HS-27A (cell line): ENCODE measurements at regions not wholly inside any gene's neighbourhood (a gene's known extent, or its start where the extent isn't known, plus 50 kb on each side); places are given as distances from the start of the nearest gene placed in this dataset.

Source experiments
- DNase-seq: peaks from one replicate; pipeline ENCODE4 v3.0.0-alpha.2; 2012; ENCODE audit warnings: low read depth, missing footprints

DNA sequence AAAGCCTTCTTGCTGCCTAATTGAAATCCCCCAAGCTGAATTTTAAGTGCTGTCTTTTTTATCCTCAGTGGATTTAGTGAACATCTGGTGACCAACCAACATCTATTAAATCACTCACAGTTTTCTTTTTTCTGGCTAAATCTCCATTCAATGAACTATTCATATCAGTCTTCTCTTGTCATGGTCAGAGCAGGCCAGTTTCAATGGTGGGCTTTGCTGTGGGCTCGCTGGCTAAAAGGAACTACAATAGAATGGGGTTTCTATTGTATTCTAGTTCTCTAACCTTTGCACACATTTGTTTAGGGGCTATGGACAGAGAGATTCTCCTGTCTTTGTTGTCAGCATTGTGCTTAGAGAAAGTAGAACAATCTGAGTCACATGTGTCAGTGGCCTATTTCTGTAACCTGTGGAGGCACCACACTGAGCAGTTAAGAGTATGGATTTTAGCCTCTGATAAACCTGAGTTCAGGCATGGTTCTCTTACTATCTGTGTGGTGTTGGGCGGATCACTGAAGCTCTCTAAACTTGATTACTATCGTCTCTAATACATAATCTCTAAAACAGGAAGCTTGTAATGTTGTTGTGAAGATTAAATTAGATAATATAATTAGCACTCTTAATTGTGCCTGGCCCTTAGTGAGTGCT is 94.2 kb upstream of the CADM1 start:
- no peak for DNase-seq

DNA sequence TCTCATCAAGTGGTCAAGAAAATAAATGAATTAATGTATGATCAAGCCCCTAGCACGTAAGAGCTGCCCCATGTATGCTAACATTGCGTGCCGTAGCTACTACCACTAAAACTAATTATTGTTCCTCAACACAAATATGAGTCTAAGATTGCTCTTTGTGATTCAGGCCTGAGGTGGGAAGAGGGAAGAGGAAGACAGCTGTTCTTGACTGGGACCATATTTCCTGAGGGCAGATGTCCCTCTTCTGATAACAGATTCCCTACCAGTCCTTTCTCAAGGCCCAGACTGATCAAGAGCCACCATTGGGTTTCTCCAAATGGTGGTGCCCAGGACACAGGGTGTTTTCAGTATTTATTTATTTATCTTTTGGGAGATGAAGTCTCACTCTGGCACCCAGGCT is 87.2 kb upstream of the CADM1 start:
- DNase-seq, result no peak

DNA sequence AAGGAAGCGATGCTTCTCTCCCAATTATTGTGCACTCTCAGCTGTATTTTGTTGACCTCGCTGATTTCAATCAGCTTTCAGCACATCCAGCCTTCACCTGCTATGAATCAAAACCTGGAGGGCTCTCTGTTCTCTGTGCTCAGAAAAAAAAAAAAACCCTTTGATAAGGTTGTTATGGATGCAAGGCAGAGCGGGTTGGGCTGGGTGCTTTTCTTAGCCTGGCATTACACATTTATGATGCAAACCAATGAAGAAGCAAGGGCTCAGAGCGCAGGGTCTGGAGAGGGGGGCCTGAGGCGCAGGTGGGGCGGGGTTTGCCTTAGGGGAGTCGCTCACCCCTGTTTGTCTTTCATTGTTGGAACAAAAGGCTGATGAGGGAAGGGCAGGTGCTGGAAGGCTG is 86.0 kb upstream of the CADM1 start:
- DNase-seq, result no peak

- DNase-seq, result no peak
These were observed 83.6 kb upstream of the CADM1 start for GRCh38 chr11:115587718-115588342.

DNA sequence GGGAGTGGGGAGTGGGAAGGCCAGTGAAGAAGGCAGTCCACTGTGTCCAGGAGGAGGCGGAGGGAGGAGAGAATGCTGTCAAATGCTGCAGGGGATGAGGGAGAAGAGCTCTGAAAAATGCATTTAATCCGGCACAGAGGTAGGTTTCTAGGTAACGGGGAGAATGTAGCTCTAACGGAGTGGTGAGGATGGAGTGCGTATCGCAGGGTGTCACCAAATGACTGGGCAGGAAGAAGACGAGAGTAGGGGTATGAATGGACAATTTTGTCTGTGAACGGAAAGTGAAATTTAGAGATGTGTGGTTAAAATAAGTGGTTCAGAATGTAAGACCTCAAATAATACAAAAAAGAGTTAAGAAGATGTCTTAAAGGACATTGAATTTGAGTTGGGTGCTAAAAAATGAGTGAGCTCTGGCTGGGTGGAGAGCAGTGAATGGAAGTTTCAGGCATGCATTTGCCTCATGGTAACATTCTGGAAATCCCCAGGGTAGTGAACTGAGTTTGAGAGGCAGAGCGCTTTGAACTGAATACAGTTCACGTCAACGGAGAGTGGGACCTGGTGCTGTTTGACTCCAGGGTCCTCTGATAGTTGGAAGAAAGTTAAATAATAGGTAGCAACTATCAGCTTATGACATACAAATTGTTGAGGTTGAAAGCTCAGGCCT is 81.3 kb upstream of the CADM1 start:
- DNase-seq, result no peak

- no peak for DNase-seq
These were observed 77.8 kb upstream of the CADM1 start for GRCh38 chr11:115581871-115582639.

DNA sequence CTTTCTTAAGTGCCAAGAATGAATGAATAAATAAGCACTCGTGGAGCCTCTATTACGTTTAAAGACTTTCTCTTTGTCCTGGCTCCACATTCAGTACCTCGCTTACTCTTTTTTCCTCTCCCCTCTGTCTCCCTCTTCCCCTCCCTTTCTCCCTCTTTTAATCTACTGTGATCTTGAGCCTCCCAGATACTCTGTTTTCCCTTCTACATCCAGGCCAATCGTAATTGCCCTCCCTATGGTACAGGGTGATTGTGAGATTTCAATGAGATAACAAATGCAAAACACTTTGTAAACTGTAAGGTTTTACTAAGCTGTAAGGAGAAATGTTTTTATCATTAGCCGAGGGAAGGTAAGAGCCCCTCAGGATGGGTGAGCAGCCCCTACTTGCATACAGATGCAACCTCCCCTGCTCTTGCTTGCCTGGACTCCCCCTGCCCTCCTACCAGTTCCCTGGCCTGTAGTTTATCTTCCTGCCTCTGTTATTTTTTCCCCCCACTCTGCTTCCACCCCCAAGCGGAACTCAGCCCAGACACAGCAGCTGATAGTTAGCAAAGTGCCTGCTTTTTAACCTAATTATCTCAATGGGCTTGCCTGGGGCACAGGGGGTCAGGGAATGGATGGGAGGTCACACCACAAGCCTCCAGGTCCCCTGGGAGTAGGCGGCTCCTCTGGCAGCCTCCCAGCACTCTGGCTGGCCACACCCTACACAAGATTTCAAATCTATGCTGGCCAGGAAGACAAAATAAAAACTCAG is 76.9 kb upstream of the CADM1 start:
- DNase-seq, result no peak

- no peak for DNase-seq
These were observed 76.2 kb upstream of the CADM1 start for GRCh38 chr11:115580416-115580815.

DNA sequence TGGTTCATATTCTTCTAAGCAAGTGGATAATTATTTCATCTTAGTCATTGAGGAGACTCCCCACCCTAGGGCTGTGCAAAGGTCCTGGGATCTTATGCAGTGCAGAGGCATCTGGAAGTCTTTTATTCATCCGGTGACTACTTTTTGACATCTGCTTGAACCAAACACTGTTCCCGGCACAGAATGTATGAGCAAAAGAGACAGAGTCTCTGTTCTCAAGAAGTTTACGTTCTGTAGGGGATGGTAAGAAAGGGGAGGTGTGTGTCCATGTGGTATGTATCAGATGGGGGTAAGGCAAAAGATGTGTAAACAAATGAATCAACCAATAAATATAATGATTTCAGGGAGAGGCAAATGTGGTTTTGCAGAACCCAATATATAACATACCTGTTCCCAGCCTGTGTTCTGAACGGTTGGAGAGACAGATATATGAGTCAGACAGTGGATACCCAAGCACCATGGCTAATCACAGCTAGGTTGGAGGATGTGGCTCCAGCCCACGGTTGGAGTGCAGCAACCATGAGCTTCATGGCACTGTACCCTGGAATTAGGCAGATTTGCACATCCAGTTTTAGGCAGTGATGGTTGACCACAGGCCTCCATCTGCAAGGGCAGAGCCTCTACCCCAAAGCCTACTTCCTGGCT is 75.1 kb upstream of the CADM1 start:
- no peak for DNase-seq

GRCh38 chr11:115578275-115578674 is 74.1 kb upstream of the CADM1 start:
- no peak for DNase-seq

- DNase-seq, result no peak
These were observed 73.5 kb upstream of the CADM1 start for GRCh38 chr11:115577701-115578100.

DNA sequence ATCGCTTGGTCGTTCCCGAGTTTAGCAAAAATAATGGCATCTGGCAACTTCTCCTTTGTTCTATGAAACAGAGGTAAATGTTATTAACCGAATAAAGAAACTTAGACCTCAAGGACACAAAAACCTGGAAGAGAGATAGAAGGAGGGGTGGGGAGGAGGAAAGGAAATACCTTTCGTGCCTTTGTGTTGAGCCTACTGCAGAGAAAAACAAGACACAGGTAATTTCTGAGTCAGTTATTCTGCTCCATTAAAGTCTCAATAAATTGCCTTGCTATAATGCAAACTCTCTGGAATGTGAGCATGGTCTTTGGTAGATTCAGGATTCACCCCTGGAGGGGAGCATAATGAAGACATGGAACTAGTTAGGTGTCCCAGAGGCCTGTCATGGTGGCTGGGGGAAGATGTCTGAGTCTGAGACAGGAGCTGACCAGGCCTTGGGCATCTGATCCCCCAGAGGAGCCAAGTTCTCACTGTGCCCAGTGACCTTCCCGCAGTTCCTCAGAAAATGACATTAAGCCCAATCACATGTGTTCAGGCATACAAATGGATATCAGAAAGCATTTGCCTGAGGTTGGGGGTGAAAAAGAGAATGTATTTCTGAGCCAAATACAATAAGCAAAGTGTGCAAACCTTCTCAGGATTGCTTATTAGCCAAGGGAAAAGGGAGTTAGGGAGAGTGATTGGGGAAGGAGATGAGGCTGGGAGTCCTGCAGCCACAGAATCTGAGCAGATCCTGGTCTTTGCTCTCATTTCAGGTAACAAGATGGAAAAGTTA is 72.6 kb upstream of the CADM1 start:
- DNase-seq, result no peak

- DNase-seq, result no peak
These were observed 68.3 kb upstream of the CADM1 start for GRCh38 chr11:115572551-115572950.

- DNase-seq, result no peak
These were observed 62.1 kb upstream of the CADM1 start for GRCh38 chr11:115566180-115566764.

DNA sequence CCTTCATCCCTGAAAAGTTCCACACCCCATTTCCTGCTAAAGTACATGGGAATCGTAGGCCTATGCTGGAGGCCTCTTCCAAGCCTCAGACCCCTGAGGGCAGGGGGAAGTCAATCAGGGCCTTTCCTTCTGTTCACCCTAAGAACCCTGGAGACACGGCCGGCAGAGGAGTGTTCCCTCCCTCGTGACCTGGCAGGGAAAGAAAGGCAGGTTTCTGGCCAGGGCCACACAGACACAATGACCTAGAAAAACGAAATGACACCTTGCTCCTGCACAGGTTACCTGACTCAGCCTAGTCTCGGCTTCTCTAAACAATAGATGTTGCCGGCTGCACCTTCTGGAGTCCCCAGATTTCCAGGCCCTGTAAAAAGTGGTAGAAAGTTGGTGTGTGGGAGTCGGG is 60.6 kb upstream of the CADM1 start:
- no peak for DNase-seq

GRCh38 chr11:115561116-115561515 is 56.9 kb upstream of the CADM1 start:
- no peak for DNase-seq

DNA sequence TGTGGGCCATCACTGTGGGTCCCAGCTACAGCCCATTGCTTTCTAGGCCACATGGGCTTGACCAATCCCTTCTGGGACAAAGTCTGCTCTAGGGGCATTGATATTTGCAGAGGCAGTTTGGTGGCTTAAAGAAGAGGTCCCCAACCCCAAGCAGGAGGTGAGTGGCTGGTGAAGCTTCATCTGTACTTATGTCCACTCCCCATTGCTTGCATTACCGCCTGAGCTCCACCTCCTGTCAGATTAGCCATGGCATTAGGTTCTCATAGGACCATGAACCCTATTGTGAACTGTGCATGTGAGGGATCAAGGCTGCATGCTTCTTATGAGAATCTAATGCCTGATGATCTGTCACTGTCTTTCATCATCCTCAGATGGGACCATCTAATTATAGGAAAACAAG is 54.4 kb upstream of the CADM1 start:
- DNase-seq, result no peak

- no peak for DNase-seq
These were observed 53.5 kb upstream of the CADM1 start for GRCh38 chr11:115557681-115558080.

DNA sequence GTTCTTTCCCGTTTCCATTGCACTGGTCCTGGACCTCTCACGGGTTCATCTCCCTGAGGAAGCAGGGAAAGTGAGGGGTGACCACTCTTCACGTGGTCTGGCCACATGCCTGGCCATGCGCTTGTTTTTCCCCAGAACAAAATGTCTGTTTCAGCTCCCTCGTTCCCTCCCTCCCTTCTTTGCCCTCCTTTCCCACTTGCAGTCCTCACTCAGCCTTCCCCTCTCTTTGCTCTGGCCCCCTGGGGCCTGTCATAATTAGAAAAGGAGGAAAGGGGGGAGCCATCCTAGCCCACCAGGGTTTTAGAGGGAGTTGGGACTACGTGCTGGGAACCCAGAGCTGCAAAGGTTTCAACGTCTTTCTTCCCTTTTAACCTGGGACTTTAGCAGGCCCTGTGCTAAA is 52.8 kb upstream of the CADM1 start:
- DNase-seq, result no peak

GRCh38 chr11:115555336-115556090 is 51.3 kb upstream of the CADM1 start:
- DNase-seq, result no peak
